ENCODE measurements at regions not wholly inside any gene's neighbourhood (a gene's known extent, or its start where the extent isn't known, plus 50 kb on each side); places are given as distances from the start of the nearest gene placed in this dataset.

GRCh38 chr2:209253544-209253943, 170.3 kb upstream of the MAP2 start:
- FAIRE-seq (no peak), DNase-seq (ENCODE audit: low read depth in 1 of 2, low spot score in 2 of 2) (no peak)
- no peak overlapping the region for H3K9ac ChIP-seq (replicated peaks in 1 of 4; ENCODE audit: extremely low read depth in 1 of 4, low read depth in 3 of 4, low read length in 3 of 4)
- no peak overlapping the region for H2AFZ ChIP-seq (ENCODE audit: low read length)
- no peak overlapping the region for H4K5ac ChIP-seq (ENCODE audit: insufficient read length, low read depth, low read length)
- H3K27me3 ChIP-seq (replicated peaks in 1 of 4; ENCODE audit: control insufficient read depth in 3 of 4, extremely low read depth in 1 of 4, insufficient read depth in 3 of 4, low read length in 3 of 4), result no peaks in the 10 kb centered on the region
- H2BK120ac ChIP-seq (replicated peaks; ENCODE audit: low read depth, low read length), result no peak overlapping the region
- WGBS, 2 experiments (ENCODE audit: extremely low coverage in 1 of 2, insufficient coverage in 1 of 2, insufficient read length in 1 of 2, insufficient replicate concordance in 2 of 2, low coverage in 1 of 2, low lambda C conversion rate in 2 of 2, missing lambda C conversion rate in 1 of 2), result 66% methylated on average over 2 of the region's 2 CpGs; no CpG with 5 or more reads in 1 of the 2 experiments
- H3K79me1 ChIP-seq (ENCODE audit: low read depth, low read length), result no peaks in the 10 kb centered on the region
- no peak overlapping the region for H3K14ac ChIP-seq (ENCODE audit: insufficient read length)
- H3K27ac ChIP-seq (ENCODE audit: low read depth, low read length), result no peak overlapping the region
- H3K4me3 ChIP-seq (ENCODE audit: extremely low read depth in 1 of 4, insufficient read depth in 2 of 4, low read depth in 3 of 4, low read length in 4 of 4), result no peak overlapping the region
- no peak overlapping the region for H4K8ac ChIP-seq (ENCODE audit: extremely low read depth, insufficient read depth, low read length)
- ChIA-PET POLR2A (ENCODE audit: partially characterized antibody) (no interaction called here), CTCF (ENCODE audit: partially characterized antibody) (no interaction called here)
- no peak overlapping the region for H3K18ac ChIP-seq (ENCODE audit: extremely low read depth, low read length)
- peaks cover 0 to 3% (median 0%) of the 10 kb centered on the region in 4 experiments; a peak in 1 of 8 replicates for H3K36me3 ChIP-seq (ENCODE audit: control insufficient read depth in 2 of 4, insufficient read depth in 4 of 4, low read length in 3 of 4)
- no peak overlapping the region for H3K4ac ChIP-seq (replicated peaks; ENCODE audit: insufficient read length, low read depth, low read length)
- no peak overlapping the region for H2BK12ac ChIP-seq (ENCODE audit: low read depth, low read length)
- H3K79me2 ChIP-seq (ENCODE audit: control insufficient read depth in 1 of 2, insufficient read depth in 2 of 2, low read length in 2 of 2), result no peaks in the 10 kb centered on the region
- H3K23ac ChIP-seq (ENCODE audit: insufficient read length), result no peak overlapping the region
- no peak overlapping the region for H2BK20ac ChIP-seq (ENCODE audit: low read length)
- H4K91ac ChIP-seq (replicated peaks; ENCODE audit: insufficient read length, low read length), result no peak overlapping the region
- H2BK15ac ChIP-seq (ENCODE audit: low read length), result no peak overlapping the region
- no peak overlapping the region for H2AK5ac ChIP-seq (ENCODE audit: low read depth, low read length)
- no peaks in the 10 kb centered on the region for H3K23me2 ChIP-seq (ENCODE audit: low read depth, low read length)
- no peaks in the 10 kb centered on the region for H4K20me1 ChIP-seq (replicated peaks in 1 of 2; ENCODE audit: control insufficient read depth in 1 of 2, insufficient read depth in 2 of 2, low read length in 2 of 2)
- no peak overlapping the region for H3K4me2 ChIP-seq (ENCODE audit: insufficient read depth in 1 of 2, low read depth in 2 of 2, low read length in 2 of 2)
- no peak overlapping the region for H3K56ac ChIP-seq (replicated peaks; ENCODE audit: insufficient read length, low read depth, low read length)
- no peak overlapping the region for H2BK5ac ChIP-seq (ENCODE audit: low read depth, low read length)
- H3K4me1 ChIP-seq (replicated peaks in 1 of 4; ENCODE audit: control insufficient read depth in 3 of 4, insufficient read depth in 4 of 4, low read length in 3 of 4), result no peaks in the 10 kb centered on the region
- peaks cover 3 to 8% of the 10 kb centered on the region in 2 experiments; a peak in 2 of 4 replicates for H3K9me3 ChIP-seq (ENCODE audit: insufficient read depth in 2 of 2, low read depth in 1 of 2, low read length in 1 of 2)
- no peak for TF ChIP-seq SP1 (IDR thresholded peaks at IDR 0.05; ENCODE audit: low read depth, low read length)
- TF ChIP-seq GABPA (IDR thresholded peaks at IDR 0.05; ENCODE audit: borderline replicate concordance, insufficient read depth, low read length), result no peak
- no peak for TF ChIP-seq RNF2 (IDR thresholded peaks at IDR 0.05; ENCODE audit: borderline replicate concordance, low read depth, low read length, missing control alignments, poor library complexity, severe bottlenecking)
- no peak for TF ChIP-seq TBP (IDR thresholded peaks at IDR 0.05; ENCODE audit: low read depth, low read length)
- TF ChIP-seq PHF8 (conservative IDR thresholded peaks at IDR 0.05; ENCODE audit: low read depth, low read length), result no peak
- TF ChIP-seq HDAC6 (IDR thresholded peaks at IDR 0.05; ENCODE audit: low read depth, low read length), result no peak
- TF ChIP-seq JUN (IDR thresholded peaks at IDR 0.05; ENCODE audit: low read depth, low read length), result no peak
- TF ChIP-seq EZH2 (IDR thresholded peaks at IDR 0.05; ENCODE audit: low read depth, low read length, severe bottlenecking), result no peak
- no peak for TF ChIP-seq NANOG (IDR thresholded peaks at IDR 0.05; ENCODE audit: insufficient read depth, low read depth, low read length, poor library complexity, severe bottlenecking)
- TF ChIP-seq JUND (IDR thresholded peaks at IDR 0.05; ENCODE audit: low read length), result no peak
